ENCODE measurements at regions not wholly inside any gene's neighbourhood (a gene's known extent, or its start where the extent isn't known, plus 50 kb on each side); places are given as distances from the start of the nearest gene placed in this dataset.
"Not testable (repeated sequence)": the region's sequence is repeated elsewhere in the genome, so short reads cannot be mapped to it uniquely, and the experiment has no call there.

DNA sequence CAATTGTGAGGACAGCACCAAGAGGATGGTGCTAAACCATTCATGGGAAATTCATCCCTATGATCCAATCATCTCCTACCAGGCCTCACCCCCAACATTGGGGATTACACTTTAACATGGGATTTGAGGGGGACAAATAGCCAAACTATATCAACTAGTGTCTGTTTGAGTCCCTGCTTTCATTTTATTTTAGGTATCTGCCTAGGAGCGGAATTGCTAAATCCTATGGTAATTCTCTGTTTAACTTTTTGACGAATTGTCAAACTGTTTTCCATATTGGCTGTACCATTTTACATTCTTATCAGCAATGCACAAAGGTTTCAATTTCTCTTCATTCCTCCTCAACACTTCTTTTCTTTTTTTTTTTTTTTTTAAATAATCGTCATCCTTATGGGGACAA lies 318.4 kb upstream of the NRP1 start:
- no peak overlapping the region for H3K4me2 ChIP-seq (ENCODE audit: low read depth, low read length, poor library complexity, severe bottlenecking)
- no peak overlapping the region for H3K9ac ChIP-seq (ENCODE audit: low read depth, low read length, poor library complexity, severe bottlenecking)
- no peaks in the 10 kb centered on the region for H3K9me3 ChIP-seq (ENCODE audit: insufficient read depth, low read depth, low read length)
- peaks cover 3% of the 10 kb centered on the region for H3K4me1 ChIP-seq (ENCODE audit: insufficient read depth, low read length, poor library complexity, severe bottlenecking)
- TF ChIP-seq EZH2phosphoT487 (IDR thresholded peaks at IDR 0.05; ENCODE audit: borderline replicate concordance) (no peak), CTCF (conservative IDR thresholded peaks at IDR 0.05; ENCODE audit: low read length) (no peak)
- no peaks in the 10 kb centered on the region for H3K79me2 ChIP-seq (ENCODE audit: insufficient read depth, low read length)
- no peaks in the 10 kb centered on the region for H3K27me3 ChIP-seq (ENCODE audit: insufficient read depth, low read length, poor library complexity, severe bottlenecking)
- H3K9me2 ChIP-seq (replicated peaks; ENCODE audit: low read depth, low read length): no peaks in the 10 kb centered on the region
- no peak overlapping the region for H3K4me3 ChIP-seq (ENCODE audit: low read length, poor library complexity, severe bottlenecking)
- no peak overlapping the region for H2AFZ ChIP-seq (ENCODE audit: low read length)
- H3K36me3 ChIP-seq (ENCODE audit: insufficient read depth, low read length): no peaks in the 10 kb centered on the region
- no peaks in the 10 kb centered on the region for H4K20me1 ChIP-seq (ENCODE audit: insufficient read depth, low read length, poor library complexity, severe bottlenecking)
- no peaks in the 10 kb centered on the region for H3F3A ChIP-seq (ENCODE audit: low read depth)

GRCh38 chr10:33650131-33650530 lies 315.7 kb upstream of the NRP1 start:
- H3K4me1 ChIP-seq (ENCODE audit: insufficient read depth, low read length, poor library complexity, severe bottlenecking); H3K4me3 ChIP-seq (ENCODE audit: low read length, poor library complexity, severe bottlenecking); H3K9me2 ChIP-seq (replicated peaks; ENCODE audit: low read depth, low read length); H3K4me2 ChIP-seq (ENCODE audit: low read depth, low read length, poor library complexity, severe bottlenecking); H3F3A ChIP-seq (ENCODE audit: low read depth); H3K9me3 ChIP-seq (ENCODE audit: insufficient read depth, low read depth, low read length); H4K20me1 ChIP-seq (ENCODE audit: insufficient read depth, low read length, poor library complexity, severe bottlenecking); H3K79me2 ChIP-seq (ENCODE audit: insufficient read depth, low read length); H3K36me3 ChIP-seq (ENCODE audit: insufficient read depth, low read length); H2AFZ ChIP-seq (ENCODE audit: low read length); H3K9ac ChIP-seq (ENCODE audit: low read depth, low read length, poor library complexity, severe bottlenecking); H3K27me3 ChIP-seq (ENCODE audit: insufficient read depth, low read length, poor library complexity, severe bottlenecking): not testable (repeated sequence)

- TF ChIP-seq EZH2phosphoT487 (IDR thresholded peaks at IDR 0.05; ENCODE audit: borderline replicate concordance) (no peak), CTCF (conservative IDR thresholded peaks at IDR 0.05; ENCODE audit: low read length) (no peak)
- H3K4me2 ChIP-seq (ENCODE audit: low read depth, low read length, poor library complexity, severe bottlenecking): no peak overlapping the region
- H3K79me2 ChIP-seq (ENCODE audit: insufficient read depth, low read length): no peaks in the 10 kb centered on the region
- no peaks in the 10 kb centered on the region for H3K36me3 ChIP-seq (ENCODE audit: insufficient read depth, low read length)
- no peaks in the 10 kb centered on the region for H3K27me3 ChIP-seq (ENCODE audit: insufficient read depth, low read length, poor library complexity, severe bottlenecking)
- H3K9ac ChIP-seq (ENCODE audit: low read depth, low read length, poor library complexity, severe bottlenecking): no peak overlapping the region
- H3K4me3 ChIP-seq (ENCODE audit: low read length, poor library complexity, severe bottlenecking): no peak overlapping the region
- no peaks in the 10 kb centered on the region for H3K9me3 ChIP-seq (ENCODE audit: insufficient read depth, low read depth, low read length)
- no peaks in the 10 kb centered on the region for H4K20me1 ChIP-seq (ENCODE audit: insufficient read depth, low read length, poor library complexity, severe bottlenecking)
- H3K9me2 ChIP-seq (replicated peaks; ENCODE audit: low read depth, low read length): no peaks in the 10 kb centered on the region
- no peaks in the 10 kb centered on the region for H3K4me1 ChIP-seq (ENCODE audit: insufficient read depth, low read length, poor library complexity, severe bottlenecking)
- no peak overlapping the region for H2AFZ ChIP-seq (ENCODE audit: low read length)
- H3F3A ChIP-seq (ENCODE audit: low read depth): no peaks in the 10 kb centered on the region
Measured at GRCh38 chr10:33643042-33643441, 308.6 kb upstream of the NRP1 start.

- H2AFZ ChIP-seq (ENCODE audit: low read length): no peak overlapping the region
Measured at GRCh38 chr10:33638891-33639290, 304.4 kb upstream of the NRP1 start.

More at GRCh38 chr10:33638891-33639290, 304.4 kb upstream of the NRP1 start:
- no peak for TF ChIP-seq EZH2phosphoT487 (IDR thresholded peaks at IDR 0.05; ENCODE audit: borderline replicate concordance)
- no peak for TF ChIP-seq CTCF (conservative IDR thresholded peaks at IDR 0.05; ENCODE audit: low read length)
- Histone ChIP-seq H3K4me3 (ENCODE audit: low read length, poor library complexity, severe bottlenecking) (no peak overlapping the region), H3K27me3 (ENCODE audit: insufficient read depth, low read length, poor library complexity, severe bottlenecking) (no peaks in the 10 kb centered on the region), H3K4me1 (ENCODE audit: insufficient read depth, low read length, poor library complexity, severe bottlenecking) (no peaks in the 10 kb centered on the region), H3K9me3 (ENCODE audit: insufficient read depth, low read depth, low read length) (no peaks in the 10 kb centered on the region), H4K20me1 (ENCODE audit: insufficient read depth, low read length, poor library complexity, severe bottlenecking) (no peaks in the 10 kb centered on the region), H3K36me3 (ENCODE audit: insufficient read depth, low read length) (no peaks in the 10 kb centered on the region), H3F3A (ENCODE audit: low read depth) (no peaks in the 10 kb centered on the region), H3K79me2 (ENCODE audit: insufficient read depth, low read length) (no peaks in the 10 kb centered on the region), H3K9ac (ENCODE audit: low read depth, low read length, poor library complexity, severe bottlenecking) (no peak overlapping the region), H3K9me2 (replicated peaks; ENCODE audit: low read depth, low read length) (no peaks in the 10 kb centered on the region), H3K4me2 (ENCODE audit: low read depth, low read length, poor library complexity, severe bottlenecking) (no peak overlapping the region)
